H1 (cell line): ENCODE measurements at regions not wholly inside any gene's neighbourhood (a gene's known extent, or its start where the extent isn't known, plus 50 kb on each side); places are given as distances from the start of the nearest gene placed in this dataset.

Experiments
- CTCF ChIP-seq, 3 experiments: IDR thresholded peaks; 1 replicate in 2 of 3; 2 replicates in 1 of 3; pipeline versions ENCODE4 v1.5.1 to v1.6.1; 2011; ENCODE audit warnings: low read length in 3 of 3, mild to moderate bottlenecking in 3 of 3, inconsistent platforms in 2 of 3, low read depth in 1 of 3, moderate library complexity in 1 of 3; ENCODE audit not compliant: insufficient read depth in 1 of 3; ENCODE audit errors: control extremely low read depth in 1 of 3
- EZH2 ChIP-seq: fragments of 200-600 bp; sonication (generic); IDR thresholded peaks from 2 replicates; pipeline ENCODE4 v1.7.1; 2012; ENCODE audit warnings: low read depth, mild to moderate bottlenecking, moderate library complexity, low read length, inconsistent platforms; ENCODE audit not compliant: severe bottlenecking
- NRF1 ChIP-seq: IDR thresholded peaks from 2 replicates; pipeline ENCODE4 v1.6.1; 2011; ENCODE audit warnings: mild to moderate bottlenecking, low read depth, low read length, improper control_type of control experiment
- RAD21 ChIP-seq, 2 experiments: IDR thresholded peaks in 1 of 2; conservative IDR thresholded peaks in 1 of 2; 2 replicates each; pipeline ENCODE4 v1.6.1; 2011; ENCODE audit warnings: low read depth in 2 of 2, low read length in 2 of 2, improper control_type of control experiment in 1 of 2, inconsistent platforms in 1 of 2, mild to moderate bottlenecking in 1 of 2, moderate library complexity in 1 of 2
- RBBP5 ChIP-seq: IDR thresholded peaks from 2 replicates; pipeline ENCODE4 v1.7.1; 2012; ENCODE audit warnings: low read depth, mild to moderate bottlenecking, inconsistent platforms, low read length, moderate library complexity, borderline replicate concordance
- SIN3A ChIP-seq, 2 experiments: IDR thresholded peaks in 1 of 2; conservative IDR thresholded peaks in 1 of 2; 2 replicates each; pipeline ENCODE4 v1.6.1; 2011 to 2012; ENCODE audit warnings: low read length in 2 of 2, improper control_type of control experiment in 1 of 2, low read depth in 1 of 2, mild to moderate bottlenecking in 1 of 2
- TBP ChIP-seq: IDR thresholded peaks from 2 replicates; pipeline ENCODE4 v1.6.1; 2011; ENCODE audit warnings: low read depth, low read length, improper control_type of control experiment

- TF ChIP-seq NRF1 = no peak
- peak in 1 of 3 experiments; percentile 22; a peak in 1 of 4 replicates for TF ChIP-seq CTCF (IDR thresholded peaks at IDR 0.05; ENCODE audit: control extremely low read depth in 1 of 3, insufficient read depth in 1 of 3, low read depth in 1 of 3, low read length in 3 of 3)
- TF ChIP-seq EZH2 = no peak
- peak; percentile 34 to 41 for TF ChIP-seq RAD21 (IDR thresholded peaks at IDR 0.05 in 1 of 2, conservative IDR thresholded peaks at IDR 0.05 in 1 of 2; ENCODE audit: low read depth in 2 of 2, low read length in 2 of 2)
- TF ChIP-seq RBBP5 = no peak
- TF ChIP-seq TBP = no peak
- no peak for TF ChIP-seq SIN3A (conservative IDR thresholded peaks at IDR 0.05 in 1 of 2, IDR thresholded peaks at IDR 0.05 in 1 of 2; ENCODE audit: low read depth in 1 of 2, low read length in 2 of 2)
These were observed 57.3 kb upstream of the TCEAL2 start for GRCh38 chrX:102067966-102068723.
